ENCODE measurements at regions not wholly inside any gene's neighbourhood (a gene's known extent, or its start where the extent isn't known, plus 50 kb on each side); places are given as distances from the start of the nearest gene placed in this dataset.

- Histone ChIP-seq H3K27ac (no peak overlapping the region), H3K4me3 (no peak overlapping the region), H3K27me3 (no peaks in the 10 kb centered on the region), H3K4me1 (peaks cover 6 to 17% of the 10 kb centered on the region in 2 donors), H3K9me3 (no peaks in the 10 kb centered on the region), H3K36me3 (no peaks in the 10 kb centered on the region)
- intact Hi-C loops (cut with DNase I): no loop called here
- DNase-seq (no peak), ATAC-seq (no peak)
- no peak for TF ChIP-seq CTCF (IDR thresholded peaks at IDR 0.05)
Observed at GRCh38 chr17:69605571-69605970, 191.1 kb downstream of the MAP2K6 start.

DNA sequence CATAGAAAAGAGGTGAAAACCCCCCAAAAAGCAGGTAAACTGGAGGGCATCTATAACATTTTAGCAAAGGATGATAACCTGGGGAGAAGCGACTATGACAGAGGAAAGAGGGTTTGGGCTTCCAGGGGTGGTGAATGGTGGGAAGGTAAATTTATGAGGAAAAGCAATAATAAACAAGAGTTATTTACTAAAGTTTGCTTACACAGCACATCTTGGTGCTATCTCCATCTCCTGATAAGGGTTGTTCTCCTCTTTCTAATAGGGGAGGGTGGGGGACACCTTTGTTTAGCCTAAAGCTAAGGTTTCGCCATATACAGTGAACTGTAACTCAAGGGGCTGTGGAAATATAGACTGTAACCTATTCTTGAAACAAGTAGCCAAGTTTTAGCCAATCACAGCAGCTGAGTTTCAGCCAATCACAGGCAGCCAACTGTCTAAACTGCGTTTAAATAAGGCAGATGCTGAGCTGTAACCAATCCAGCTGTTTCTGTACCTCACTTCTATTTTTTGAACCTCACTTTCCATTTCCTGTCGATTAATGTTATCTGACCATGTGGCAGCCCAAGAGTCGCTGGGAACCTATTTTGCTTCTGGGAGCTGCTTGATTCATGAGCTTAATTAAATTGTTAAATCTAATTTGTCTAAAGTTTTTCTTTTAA is 191.8 kb downstream of the MAP2K6 start:
- Histone ChIP-seq H3K36me3 (no peaks in the 10 kb centered on the region), H3K4me3 (no peak overlapping the region), H3K27me3 (no peaks in the 10 kb centered on the region), H3K27ac (no peak overlapping the region), H3K9me3 (no peaks in the 10 kb centered on the region), H3K4me1 (peaks cover 6 to 17% of the 10 kb centered on the region in 2 donors)
- intact Hi-C loops (cut with DNase I): no loop called here
- no peak for TF ChIP-seq CTCF (IDR thresholded peaks at IDR 0.05)
- DNase-seq: no peak
- ATAC-seq: no peak

- peaks cover 6 to 17% of the 10 kb centered on the region in 2 donors for H3K4me1 ChIP-seq
- no peaks in the 10 kb centered on the region for H3K9me3 ChIP-seq
- DNase-seq (peak; percentile 49 to 73 (median 68)), ATAC-seq (peak; percentile 93)
- no peak overlapping the region for H3K27ac ChIP-seq
- intact Hi-C loops (cut with DNase I): no loop called here
- no peak overlapping the region for H3K4me3 ChIP-seq
- no peaks in the 10 kb centered on the region for H3K36me3 ChIP-seq
- no peaks in the 10 kb centered on the region for H3K27me3 ChIP-seq
- peak; percentile 45 to 78 for TF ChIP-seq CTCF (IDR thresholded peaks at IDR 0.05)
Observed at GRCh38 chr17:69607162-69607834, 192.8 kb downstream of the MAP2K6 start.

- H3K36me3 ChIP-seq: no peaks in the 10 kb centered on the region
- no peaks in the 10 kb centered on the region for H3K9me3 ChIP-seq
- intact Hi-C loops (cut with DNase I): no loop called here
- no peaks in the 10 kb centered on the region for H3K27me3 ChIP-seq
- H3K4me3 ChIP-seq: no peak overlapping the region
- DNase-seq: no peak
- H3K27ac ChIP-seq: peak overlapping the region in 1 of 2 donors; percentile 45
- no peak for ATAC-seq
- no peak for TF ChIP-seq CTCF (IDR thresholded peaks at IDR 0.05)
- peaks cover 6 to 17% of the 10 kb centered on the region in 2 donors for H3K4me1 ChIP-seq
Observed at GRCh38 chr17:69608141-69608540, 193.6 kb downstream of the MAP2K6 start.

- Histone ChIP-seq H3K27ac (peak overlapping the region; percentile 33 to 45), H3K9me3 (no peaks in the 10 kb centered on the region), H3K4me1 (peaks cover 6 to 17% of the 10 kb centered on the region in 2 donors), H3K36me3 (no peaks in the 10 kb centered on the region), H3K27me3 (no peaks in the 10 kb centered on the region), H3K4me3 (no peak overlapping the region)
- TF ChIP-seq CTCF (IDR thresholded peaks at IDR 0.05): no peak
- no peak for DNase-seq
- ATAC-seq: peak; percentile 74
- intact Hi-C loops (cut with DNase I): no loop called here
Observed at GRCh38 chr17:69608808-69609472, 194.4 kb downstream of the MAP2K6 start.
